Nucleus accumbens (tissue), 56 donors: ENCODE measurements at regions not wholly inside any gene's neighbourhood (a gene's known extent, or its start where the extent isn't known, plus 50 kb on each side); places are given as distances from the start of the nearest gene placed in this dataset.

Source experiments
- DNase-seq, 56 donors: peaks; one replicate each; lab custom pipeline; 2025; lab: John Stamatoyannopoulos, UW

- no peak for DNase-seq
Observed at GRCh38 chr14:61940666-61941420, 178.6 kb downstream of the SNAPC1 start.

GRCh38 chr14:61941421-61942150 lies 179.4 kb downstream of the SNAPC1 start:
- no peak for DNase-seq

- no peak for DNase-seq
Observed at GRCh38 chr14:61948376-61948775, 186.2 kb downstream of the SNAPC1 start.

- DNase-seq, result peak in 18 of 56 donors; percentile 2 to 68 (median 14)
Observed at GRCh38 chr14:61950340-61950739, 188.1 kb downstream of the SNAPC1 start.

GRCh38 chr14:61953602-61954001 lies 191.4 kb downstream of the SNAPC1 start:
- DNase-seq, result no peak

GRCh38 chr14:61954306-61954705 lies 192.1 kb downstream of the SNAPC1 start:
- DNase-seq, result no peak

GRCh38 chr14:61956517-61956916 lies 194.3 kb downstream of the SNAPC1 start:
- no peak for DNase-seq

GRCh38 chr14:61959348-61959747 lies 197.1 kb downstream of the SNAPC1 start:
- no peak for DNase-seq

GRCh38 chr14:61961369-61961768 lies 199.1 kb downstream of the SNAPC1 start:
- no peak for DNase-seq

- DNase-seq, result no peak
Observed at GRCh38 chr14:61963926-61964325, 201.7 kb downstream of the SNAPC1 start.

GRCh38 chr14:61965030-61965745 lies 203.0 kb downstream of the SNAPC1 start:
- DNase-seq, result no peak

GRCh38 chr14:61968207-61968606 lies 206.0 kb downstream of the SNAPC1 start:
- DNase-seq, result no peak

GRCh38 chr14:61972711-61973110 lies 210.5 kb downstream of the SNAPC1 start:
- DNase-seq, result no peak

- no peak for DNase-seq
Observed at GRCh38 chr14:61973981-61974380, 211.8 kb downstream of the SNAPC1 start.

GRCh38 chr14:61977217-61977616 lies 215.0 kb downstream of the SNAPC1 start:
- DNase-seq, result no peak

- DNase-seq, result no peak
Observed at GRCh38 chr14:61988240-61988639, 226.0 kb downstream of the SNAPC1 start.

- no peak for DNase-seq
Observed at GRCh38 chr14:61992139-61992538, 229.9 kb downstream of the SNAPC1 start.

GRCh38 chr14:61992926-61993325 lies 230.7 kb downstream of the SNAPC1 start:
- DNase-seq, result no peak

- no peak for DNase-seq
Observed at GRCh38 chr14:61994589-61994988, 232.4 kb downstream of the SNAPC1 start.

- no peak for DNase-seq
Observed at GRCh38 chr14:61996753-61997152, 234.5 kb downstream of the SNAPC1 start.

GRCh38 chr14:61997161-61997560 lies 234.9 kb downstream of the SNAPC1 start:
- DNase-seq, result no peak
